K562 (cell line): ENCODE measurements at regions not wholly inside any gene's neighbourhood (a gene's known extent, or its start where the extent isn't known, plus 50 kb on each side); places are given as distances from the start of the nearest gene placed in this dataset.
"Not testable (repeated sequence)": the region's sequence is repeated elsewhere in the genome, so short reads cannot be mapped to it uniquely, and the experiment has no call there.

Experiments
- ZBTB8A ChIP-seq: fragments of 450-650 bp; IDR thresholded peaks from 2 replicates; pipeline ENCODE4 v1.6.1; 2018; ENCODE audit warnings: mild to moderate bottlenecking, moderate library complexity; ENCODE audit not compliant: partially characterized antibody
- TF ChIP-seq, protein P1 (sequence below): sonication (generic); formaldehyde crosslinking; IDR thresholded peaks from 2 replicates; pipeline ENCODE4 v1.9.0; 2022; ENCODE audit warnings: mild to moderate bottlenecking, missing genetic modification reagents

GRCh38 chr3:178348561-178349217, 187.5 kb upstream of the KCNMB2 start:
- TF ChIP-seq, protein P1, sequence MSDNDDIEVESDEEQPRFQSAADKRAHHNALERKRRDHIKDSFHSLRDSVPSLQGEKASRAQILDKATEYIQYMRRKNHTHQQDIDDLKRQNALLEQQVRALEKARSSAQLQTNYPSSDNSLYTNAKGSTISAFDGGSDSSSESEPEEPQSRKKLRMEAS (CRISPR knock-in tag) = not testable (repeated sequence)
- not testable (repeated sequence) for TF ChIP-seq ZBTB8A
